WTC11 (cell line): ENCODE measurements at regions not wholly inside any gene's neighbourhood (a gene's known extent, or its start where the extent isn't known, plus 50 kb on each side); places are given as distances from the start of the nearest gene placed in this dataset.

ENCODE experiments used
- ATAC-seq: fragments of 200-7000 bp; cut with Tn5 transposase; 2 replicates; pipeline ENCODE4 v1.10.0; 2021; ENCODE audit warnings: mild to moderate bottlenecking, moderate library complexity
- CTCF ChIA-PET: fragments of 300-600 bp; sonication (Branson Sonifier 250); formaldehyde crosslinking; loops from one replicate; lab custom pipeline; 2021; ENCODE audit warnings: antibody characterized with exemption; lab: Charles Lee
- POLR2A ChIA-PET: fragments of 350-600 bp; sonication (Branson Sonifier 250); formaldehyde crosslinking; loops from one replicate; lab custom pipeline; 2021; ENCODE audit warnings: antibody characterized with exemption; lab: Charles Lee
- DNase-seq: peaks from one replicate; pipeline ENCODE4 v3.0.0; 2021; ENCODE audit warnings: low spot score
- H3K27ac Mint-ChIP-seq: 2 replicates; pipeline ENCODE4 v1.8.0; 2021; ENCODE audit warnings: mixed read lengths
- H3K27me3 Mint-ChIP-seq: 2 replicates; pipeline ENCODE4 v1.8.0; 2021; ENCODE audit warnings: low read depth, mild to moderate bottlenecking, moderate library complexity, mixed read lengths
- H3K36me3 Mint-ChIP-seq: 2 replicates; pipeline ENCODE4 v1.8.0; 2021; ENCODE audit warnings: mixed read lengths
- H3K4me1 Mint-ChIP-seq: 2 replicates; pipeline ENCODE4 v1.8.0; 2022; ENCODE audit warnings: mixed read lengths
- H3K4me3 Mint-ChIP-seq: 2 replicates; pipeline ENCODE4 v1.8.0; 2021; ENCODE audit warnings: mild to moderate bottlenecking, moderate library complexity, mixed read lengths
- H3K9me3 Mint-ChIP-seq: 2 replicates; pipeline ENCODE4 v1.8.0; 2021; ENCODE audit warnings: mixed read lengths
- AR ChIP-seq: fragments of 250-450 bp; sonication (Bioruptor Pico); IDR thresholded peaks from 2 replicates; pipeline ENCODE4 v1.9.0; 2021; ENCODE audit warnings: mild to moderate bottlenecking
- ESRRA ChIP-seq: sonication (generic); formaldehyde crosslinking; IDR thresholded peaks from 2 replicates; pipeline ENCODE4 v1.8.1; 2022; ENCODE audit warnings: mild to moderate bottlenecking, missing genetic modification reagents, borderline replicate concordance
- FOXJ3 ChIP-seq: sonication (generic); formaldehyde crosslinking; IDR thresholded peaks from 2 replicates; pipeline ENCODE4 v1.9.0; 2021; ENCODE audit warnings: missing genetic modification reagents, mild to moderate bottlenecking, borderline replicate concordance
- FOXP1 ChIP-seq: sonication (generic); formaldehyde crosslinking; IDR thresholded peaks from 2 replicates; pipeline ENCODE4 v1.8.0; 2022; ENCODE audit warnings: missing genetic modification reagents, mild to moderate bottlenecking, moderate library complexity, borderline replicate concordance
- KAT7 ChIP-seq: sonication (generic); formaldehyde crosslinking; IDR thresholded peaks from 2 replicates; pipeline ENCODE4 v1.8.1; 2023; ENCODE audit warnings: missing genetic modification reagents, mild to moderate bottlenecking, borderline replicate concordance
- NFYB ChIP-seq: sonication (generic); formaldehyde crosslinking; conservative IDR thresholded peaks from 2 replicates; pipeline ENCODE4 v1.8.0; 2022; ENCODE audit warnings: low read depth, missing genetic modification reagents
- OVOL2 ChIP-seq: fragments of 250-450 bp; sonication (Bioruptor Pico); IDR thresholded peaks from 2 replicates; pipeline ENCODE4 v1.9.0; 2021; ENCODE audit warnings: mild to moderate bottlenecking, borderline replicate concordance
- SMAD3 ChIP-seq: sonication (generic); formaldehyde crosslinking; IDR thresholded peaks from 2 replicates; pipeline ENCODE4 v1.8.0; 2022; ENCODE audit warnings: missing genetic modification reagents, mild to moderate bottlenecking, borderline replicate concordance
- TCF7 ChIP-seq: sonication (generic); formaldehyde crosslinking; IDR thresholded peaks from 2 replicates; pipeline ENCODE4 v1.8.0; 2022; ENCODE audit warnings: mild to moderate bottlenecking, low read depth, missing genetic modification reagents, moderate library complexity
- ZBTB21 ChIP-seq: sonication (generic); formaldehyde crosslinking; IDR thresholded peaks from 2 replicates; pipeline ENCODE4 v1.8.1; 2023; ENCODE audit warnings: mild to moderate bottlenecking, missing genetic modification reagents, borderline replicate concordance
- ZNF416 ChIP-seq: fragments of 250-450 bp; sonication (Bioruptor Pico); IDR thresholded peaks from 2 replicates; pipeline ENCODE4 v1.9.0; 2021; ENCODE audit warnings: mild to moderate bottlenecking, inconsistent platforms
- ZNF671 ChIP-seq: fragments of 250-450 bp; sonication (Bioruptor Pico); IDR thresholded peaks from 2 replicates; pipeline ENCODE4 v1.8.0; 2021; ENCODE audit warnings: mild to moderate bottlenecking
- TF ChIP-seq, protein P1 (sequence below): fragments of 250-450 bp; sonication (Bioruptor Pico); IDR thresholded peaks from 2 replicates; pipeline ENCODE4 v2.1.2; 2022; ENCODE audit warnings: mild to moderate bottlenecking, moderate library complexity
- TF ChIP-seq, protein P2 (sequence below): sonication (generic); formaldehyde crosslinking; IDR thresholded peaks from 2 replicates; pipeline ENCODE4 v1.8.0; 2022; ENCODE audit warnings: mild to moderate bottlenecking, missing genetic modification reagents
- TF ChIP-seq, protein P3 (sequence below): sonication (generic); formaldehyde crosslinking; IDR thresholded peaks from 2 replicates; pipeline ENCODE4 v1.8.0; 2023; ENCODE audit warnings: missing genetic modification reagents
- TF ChIP-seq, protein P4 (sequence below): sonication (generic); formaldehyde crosslinking; IDR thresholded peaks from 2 replicates; pipeline ENCODE4 v1.8.0; 2022; ENCODE audit warnings: mild to moderate bottlenecking, missing genetic modification reagents
- TF ChIP-seq, protein P5 (sequence below): fragments of 250-450 bp; sonication (Bioruptor Pico); conservative IDR thresholded peaks from 2 replicates; pipeline ENCODE4 v1.9.0; 2021; ENCODE audit warnings: mild to moderate bottlenecking
- TF ChIP-seq, protein P6 (sequence below): sonication (generic); formaldehyde crosslinking; IDR thresholded peaks from 2 replicates; pipeline ENCODE4 v1.8.1; 2022; ENCODE audit warnings: missing genetic modification reagents, borderline replicate concordance
- TF ChIP-seq, protein P7 (sequence below): sonication (generic); formaldehyde crosslinking; IDR thresholded peaks from 2 replicates; pipeline ENCODE4 v1.8.1; 2022; ENCODE audit warnings: low read depth, missing genetic modification reagents, borderline replicate concordance

- CTCF ChIA-PET, result interaction anchor here (0.5 to 1.6 kb wide), 23 partner anchors 8 to 823 kb away, joined by 3 to 7 read pairs (median 4); no protein-coding TSS in a partner anchor
- no peaks in the 10 kb centered on the region for H3K36me3 Mint-ChIP-seq
- TF ChIP-seq KAT7 (CRISPR knock-in tag) (no peak), OVOL2 (no peak), ZNF416 (no peak), ESRRA (CRISPR knock-in tag) (no peak), SMAD3 (CRISPR knock-in tag) (no peak), FOXP1 (CRISPR knock-in tag) (no peak), ZBTB21 (CRISPR knock-in tag) (no peak), AR (CRISPR knock-in tag) (no peak), FOXJ3 (no peak), NFYB (CRISPR knock-in tag) (no peak), ZNF671 (no peak)
- TF ChIP-seq, protein P1, sequence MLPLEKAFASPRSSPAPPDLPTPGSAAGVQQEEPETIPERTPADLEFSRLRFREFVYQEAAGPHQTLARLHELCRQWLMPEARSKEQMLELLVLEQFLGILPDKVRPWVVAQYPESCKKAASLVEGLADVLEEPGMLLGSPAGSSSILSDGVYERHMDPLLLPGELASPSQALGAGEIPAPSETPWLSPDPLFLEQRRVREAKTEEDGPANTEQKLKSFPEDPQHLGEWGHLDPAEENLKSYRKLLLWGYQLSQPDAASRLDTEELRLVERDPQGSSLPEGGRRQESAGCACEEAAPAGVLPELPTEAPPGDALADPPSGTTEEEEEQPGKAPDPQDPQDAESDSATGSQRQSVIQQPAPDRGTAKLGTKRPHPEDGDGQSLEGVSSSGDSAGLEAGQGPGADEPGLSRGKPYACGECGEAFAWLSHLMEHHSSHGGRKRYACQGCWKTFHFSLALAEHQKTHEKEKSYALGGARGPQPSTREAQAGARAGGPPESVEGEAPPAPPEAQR, result no peak
- TF ChIP-seq, protein P2, sequence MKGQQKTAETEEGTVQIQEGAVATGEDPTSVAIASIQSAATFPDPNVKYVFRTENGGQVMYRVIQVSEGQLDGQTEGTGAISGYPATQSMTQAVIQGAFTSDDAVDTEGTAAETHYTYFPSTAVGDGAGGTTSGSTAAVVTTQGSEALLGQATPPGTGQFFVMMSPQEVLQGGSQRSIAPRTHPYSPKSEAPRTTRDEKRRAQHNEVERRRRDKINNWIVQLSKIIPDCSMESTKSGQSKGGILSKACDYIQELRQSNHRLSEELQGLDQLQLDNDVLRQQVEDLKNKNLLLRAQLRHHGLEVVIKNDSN (CRISPR knock-in tag), result no peak
- TF ChIP-seq, protein P3, sequence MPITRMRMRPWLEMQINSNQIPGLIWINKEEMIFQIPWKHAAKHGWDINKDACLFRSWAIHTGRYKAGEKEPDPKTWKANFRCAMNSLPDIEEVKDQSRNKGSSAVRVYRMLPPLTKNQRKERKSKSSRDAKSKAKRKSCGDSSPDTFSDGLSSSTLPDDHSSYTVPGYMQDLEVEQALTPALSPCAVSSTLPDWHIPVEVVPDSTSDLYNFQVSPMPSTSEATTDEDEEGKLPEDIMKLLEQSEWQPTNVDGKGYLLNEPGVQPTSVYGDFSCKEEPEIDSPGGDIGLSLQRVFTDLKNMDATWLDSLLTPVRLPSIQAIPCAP (CRISPR knock-in tag), result no peak
- TF ChIP-seq, protein P4, sequence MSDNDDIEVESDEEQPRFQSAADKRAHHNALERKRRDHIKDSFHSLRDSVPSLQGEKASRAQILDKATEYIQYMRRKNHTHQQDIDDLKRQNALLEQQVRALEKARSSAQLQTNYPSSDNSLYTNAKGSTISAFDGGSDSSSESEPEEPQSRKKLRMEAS, result no peak
- TF ChIP-seq, all 79 proteins: peak for 0
- ATAC-seq, result no peak
- Mint-ChIP-seq H3K4me3 (no peak overlapping the region), H3K4me1 (peaks cover 35% of the 10 kb centered on the region), H3K27me3 (no peaks in the 10 kb centered on the region), H3K27ac (no peak overlapping the region), H3K9me3 (no peaks in the 10 kb centered on the region)
- no peak for DNase-seq
- POLR2A ChIA-PET, result no interaction called here
These were observed 1233.2 kb upstream of the ZEB2 start for GRCh38 chr2:145753041-145753608.

- no peak for TF ChIP-seq FOXP1 (CRISPR knock-in tag)
These were observed 1232.3 kb upstream of the ZEB2 start for GRCh38 chr2:145752091-145752806.

GRCh38 chr2:145751629-145752028, 1231.7 kb upstream of the ZEB2 start:
- ChIA-PET POLR2A (no interaction called here), CTCF (interaction anchor here (1.0 kb wide), 1 partner anchor 1302 kb away, joined by 3 read pairs; no protein-coding TSS in a partner anchor)
- no peak overlapping the region; the same call in 1 of the 2 replicates for H3K27ac Mint-ChIP-seq
- no peaks in the 10 kb centered on the region for H3K36me3 Mint-ChIP-seq
- ATAC-seq (peak; percentile 11; the same call in 1 of the 2 replicates), DNase-seq (no peak)
- H3K4me3 Mint-ChIP-seq, result no peak overlapping the region
- H3K4me1 Mint-ChIP-seq, result peaks cover 35% of the 10 kb centered on the region
- H3K9me3 Mint-ChIP-seq, result no peaks in the 10 kb centered on the region
- no peaks in the 10 kb centered on the region for H3K27me3 Mint-ChIP-seq
- TF ChIP-seq, protein P5, sequence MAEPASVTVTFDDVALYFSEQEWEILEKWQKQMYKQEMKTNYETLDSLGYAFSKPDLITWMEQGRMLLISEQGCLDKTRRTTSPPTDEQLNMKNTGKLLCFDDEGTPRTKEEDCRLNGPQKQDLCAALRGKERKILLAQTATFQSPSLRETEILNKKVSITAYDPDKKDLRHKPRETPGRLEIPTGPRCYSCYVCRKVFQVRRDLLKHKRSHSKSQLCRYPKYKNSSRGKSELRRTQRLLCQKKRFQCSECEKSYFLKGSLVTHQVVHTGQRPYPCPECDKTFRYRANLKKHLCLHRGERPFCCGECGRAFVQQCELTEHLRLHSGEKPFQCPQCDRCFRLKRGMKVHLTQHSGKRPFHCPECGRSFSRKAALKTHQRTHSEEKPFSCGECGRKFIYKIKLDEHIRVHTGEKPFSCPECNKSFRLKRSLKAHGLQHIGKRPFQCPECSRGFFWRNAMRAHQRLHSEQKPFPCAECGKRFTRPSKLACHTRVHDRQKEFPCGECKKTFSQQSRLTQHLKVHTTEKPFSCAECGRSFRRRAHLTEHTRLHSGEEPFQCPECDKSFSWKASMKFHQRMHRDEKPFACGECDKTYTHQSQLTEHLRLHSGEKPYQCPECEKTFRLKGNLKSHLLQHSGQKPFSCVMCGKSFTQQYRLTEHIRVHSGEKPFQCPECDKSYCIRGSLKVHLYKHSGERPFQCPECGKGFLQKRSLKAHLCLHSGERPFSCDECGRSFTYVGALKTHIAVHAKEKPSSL, result no peak
- TF ChIP-seq, protein P6, sequence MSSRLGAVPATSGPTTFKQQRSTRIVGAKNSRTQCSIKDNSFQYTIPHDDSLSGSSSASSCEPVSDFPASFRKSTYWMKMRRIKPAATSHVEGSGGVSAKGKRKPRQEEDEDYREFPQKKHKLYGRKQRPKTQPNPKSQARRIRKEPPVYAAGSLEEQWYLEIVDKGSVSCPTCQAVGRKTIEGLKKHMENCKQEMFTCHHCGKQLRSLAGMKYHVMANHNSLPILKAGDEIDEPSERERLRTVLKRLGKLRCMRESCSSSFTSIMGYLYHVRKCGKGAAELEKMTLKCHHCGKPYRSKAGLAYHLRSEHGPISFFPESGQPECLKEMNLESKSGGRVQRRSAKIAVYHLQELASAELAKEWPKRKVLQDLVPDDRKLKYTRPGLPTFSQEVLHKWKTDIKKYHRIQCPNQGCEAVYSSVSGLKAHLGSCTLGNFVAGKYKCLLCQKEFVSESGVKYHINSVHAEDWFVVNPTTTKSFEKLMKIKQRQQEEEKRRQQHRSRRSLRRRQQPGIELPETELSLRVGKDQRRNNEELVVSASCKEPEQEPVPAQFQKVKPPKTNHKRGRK (CRISPR knock-in tag), result no peak
- TF ChIP-seq FOXP1 (CRISPR knock-in tag), result no peak
- TF ChIP-seq TCF7, result no peak
- TF ChIP-seq, protein P7, sequence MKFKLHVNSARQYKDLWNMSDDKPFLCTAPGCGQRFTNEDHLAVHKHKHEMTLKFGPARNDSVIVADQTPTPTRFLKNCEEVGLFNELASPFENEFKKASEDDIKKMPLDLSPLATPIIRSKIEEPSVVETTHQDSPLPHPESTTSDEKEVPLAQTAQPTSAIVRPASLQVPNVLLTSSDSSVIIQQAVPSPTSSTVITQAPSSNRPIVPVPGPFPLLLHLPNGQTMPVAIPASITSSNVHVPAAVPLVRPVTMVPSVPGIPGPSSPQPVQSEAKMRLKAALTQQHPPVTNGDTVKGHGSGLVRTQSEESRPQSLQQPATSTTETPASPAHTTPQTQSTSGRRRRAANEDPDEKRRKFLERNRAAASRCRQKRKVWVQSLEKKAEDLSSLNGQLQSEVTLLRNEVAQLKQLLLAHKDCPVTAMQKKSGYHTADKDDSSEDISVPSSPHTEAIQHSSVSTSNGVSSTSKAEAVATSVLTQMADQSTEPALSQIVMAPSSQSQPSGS (CRISPR knock-in tag), result no peak

More at GRCh38 chr2:145752091-145752806, 1232.3 kb upstream of the ZEB2 start:
- Mint-ChIP-seq H3K4me3 (no peak overlapping the region), H3K27ac (no peak overlapping the region), H3K4me1 (peaks cover 35% of the 10 kb centered on the region), H3K27me3 (no peaks in the 10 kb centered on the region), H3K9me3 (no peaks in the 10 kb centered on the region), H3K36me3 (no peaks in the 10 kb centered on the region)
- ChIA-PET POLR2A (no interaction called here), CTCF (interaction anchor here (0.5 to 1.6 kb wide), 24 partner anchors 9 to 1303 kb away, joined by 3 to 7 read pairs (median 4); no protein-coding TSS in a partner anchor)
- no peak for DNase-seq
- peak; percentile 75 for ATAC-seq
